HG03064 (cell line): ENCODE measurements at regions not wholly inside any gene's neighbourhood (a gene's known extent, or its start where the extent isn't known, plus 50 kb on each side); places are given as distances from the start of the nearest gene placed in this dataset.
"Not testable (repeated sequence)": the region's sequence is repeated elsewhere in the genome, so short reads cannot be mapped to it uniquely, and the experiment has no call there.

Experiments
- ATAC-seq: cut with Tn5 transposase; IDR thresholded peaks from one replicate; pipeline ENCODE4 v1.9.1; 2021; ENCODE audit warnings: low read depth; ENCODE audit not compliant: unreplicated experiment

DNA sequence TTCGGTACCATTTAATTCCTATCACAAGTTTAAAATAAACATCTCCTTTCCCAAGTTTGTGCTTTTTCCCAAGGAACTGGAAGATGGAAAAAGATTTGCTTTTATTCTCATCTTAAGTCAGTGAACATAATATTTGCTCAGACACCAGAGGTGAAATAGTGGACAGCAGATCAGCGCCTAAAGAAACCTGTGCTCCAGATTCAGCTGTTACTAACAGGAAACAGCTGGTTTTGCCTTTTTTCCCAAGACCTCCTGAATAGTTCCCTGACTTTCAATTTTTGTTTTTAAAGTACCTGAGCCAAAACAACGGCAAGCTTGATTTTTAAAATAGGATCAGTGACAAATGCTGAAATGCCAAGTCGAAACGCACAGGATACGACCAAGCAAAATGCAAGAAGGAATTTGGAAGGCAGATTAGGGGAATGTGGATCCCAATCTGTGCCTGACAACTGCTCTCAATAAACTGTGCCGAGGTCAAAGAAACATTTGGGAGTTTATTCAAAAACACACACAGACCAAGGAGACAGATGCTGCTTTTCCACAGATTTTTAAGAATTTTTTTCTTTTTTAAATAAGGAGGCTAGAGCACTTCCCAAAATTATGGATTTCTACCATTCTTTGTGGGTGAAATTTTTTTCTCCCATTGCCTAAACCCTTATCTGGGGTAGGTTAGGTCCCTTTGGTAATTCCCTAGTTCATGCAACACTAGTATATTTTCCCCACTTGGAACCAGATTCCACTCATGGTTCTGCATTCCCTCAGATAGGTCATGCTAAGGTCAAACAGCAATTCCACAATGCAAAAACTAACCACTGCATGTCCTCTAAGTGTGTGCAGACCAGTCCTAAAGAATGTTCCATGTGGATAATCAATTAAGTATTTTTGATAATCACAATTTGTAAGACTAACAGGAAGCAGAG is 121.5 kb upstream of the PDE1A start:
- ATAC-seq: no peak

DNA sequence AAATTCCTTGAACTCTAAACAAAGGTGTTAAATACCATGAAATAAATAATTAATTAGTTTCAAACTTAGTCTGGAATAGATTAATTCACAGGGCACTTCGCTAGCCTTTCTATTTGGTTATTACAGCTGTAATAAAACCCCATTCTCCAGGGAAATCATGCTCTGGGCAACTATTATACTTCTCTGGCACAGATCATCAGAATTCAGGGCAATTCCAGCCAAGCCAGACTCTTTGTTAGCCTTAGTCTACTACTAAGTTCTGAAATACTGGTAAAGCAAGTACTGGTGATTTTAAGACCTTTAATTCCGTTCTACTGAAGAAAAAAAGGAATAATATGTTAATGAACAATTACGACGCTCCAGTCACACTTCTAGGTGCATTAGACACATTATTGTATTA is 123.4 kb upstream of the PDE1A start:
- no peak for ATAC-seq

DNA sequence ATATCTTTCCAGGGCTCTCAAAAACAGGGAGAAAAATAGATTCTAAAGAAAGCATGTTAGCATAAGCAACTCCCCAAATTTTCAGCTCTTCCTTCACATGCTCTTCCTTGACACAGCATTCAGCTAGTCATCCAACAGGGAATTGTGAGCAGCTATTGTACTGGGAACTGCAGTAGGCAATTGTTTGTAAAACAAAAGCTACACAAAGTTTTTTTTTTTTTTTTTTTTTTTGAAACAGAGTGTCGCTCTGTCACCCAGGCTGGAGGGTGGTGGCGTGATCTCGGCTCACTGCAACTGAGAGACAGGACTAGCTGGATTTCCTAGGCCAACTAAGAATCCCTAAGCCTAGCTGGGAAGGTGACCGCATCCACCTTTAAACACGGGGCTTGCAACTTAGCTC is 125.4 kb upstream of the PDE1A start:
- not testable (repeated sequence) for ATAC-seq

DNA sequence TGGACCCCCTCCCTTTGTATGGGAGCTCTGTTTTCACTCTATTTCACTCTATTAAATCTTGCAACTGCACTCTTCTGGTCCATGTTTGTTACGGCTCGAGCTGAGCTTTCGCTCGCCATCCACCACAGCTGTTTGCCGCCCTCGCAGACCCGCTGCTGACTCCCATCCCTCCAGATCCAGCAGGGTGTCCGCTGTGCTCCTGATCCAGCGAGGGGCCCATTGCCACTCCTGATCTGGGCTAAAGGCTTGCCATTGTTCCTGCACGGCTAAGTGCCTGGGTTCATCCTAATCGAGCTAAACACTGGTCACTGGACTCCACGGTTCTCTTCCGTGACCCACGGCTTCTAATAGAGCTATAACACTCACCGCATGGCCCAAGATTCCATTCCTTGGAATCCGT is 125.9 kb upstream of the PDE1A start:
- ATAC-seq: not testable (repeated sequence)

DNA sequence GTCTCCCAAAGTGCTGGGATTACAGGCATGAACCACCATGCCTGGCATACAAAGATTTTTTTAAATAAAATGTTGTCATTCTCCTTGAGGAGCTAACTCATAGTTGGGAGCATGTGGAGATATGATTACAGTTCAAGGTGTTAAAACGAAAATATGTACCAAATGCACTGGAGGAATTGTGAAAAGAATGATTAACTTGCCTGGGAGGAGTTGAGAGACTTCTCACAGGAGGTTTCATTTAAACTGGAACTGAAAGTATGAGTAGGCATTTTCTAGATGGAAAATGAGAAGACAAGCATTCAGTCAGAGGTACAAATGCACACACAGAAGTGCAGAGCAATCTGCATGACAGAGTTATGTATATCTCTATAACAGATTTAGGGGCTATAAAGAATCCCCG is 126.6 kb upstream of the PDE1A start:
- peak; percentile 98 for ATAC-seq

DNA sequence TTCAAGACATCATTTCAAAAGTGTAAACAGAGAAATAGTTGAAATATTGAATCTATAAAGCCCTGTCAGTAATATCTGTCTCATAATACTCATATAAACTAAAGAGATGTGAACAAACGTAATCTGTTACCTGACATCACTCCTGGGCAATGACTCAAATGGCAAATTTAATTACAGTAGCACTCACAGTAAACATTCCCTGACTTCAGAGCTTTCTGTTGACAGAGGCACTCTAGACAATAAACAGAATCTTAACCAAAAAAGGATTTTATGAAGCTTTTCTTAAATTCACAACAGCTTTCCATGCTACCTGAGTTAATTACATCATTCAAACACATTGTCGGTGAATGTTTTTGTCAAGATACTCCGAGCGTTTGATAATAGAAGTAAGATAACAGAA is 128.1 kb upstream of the PDE1A start:
- ATAC-seq: no peak

DNA sequence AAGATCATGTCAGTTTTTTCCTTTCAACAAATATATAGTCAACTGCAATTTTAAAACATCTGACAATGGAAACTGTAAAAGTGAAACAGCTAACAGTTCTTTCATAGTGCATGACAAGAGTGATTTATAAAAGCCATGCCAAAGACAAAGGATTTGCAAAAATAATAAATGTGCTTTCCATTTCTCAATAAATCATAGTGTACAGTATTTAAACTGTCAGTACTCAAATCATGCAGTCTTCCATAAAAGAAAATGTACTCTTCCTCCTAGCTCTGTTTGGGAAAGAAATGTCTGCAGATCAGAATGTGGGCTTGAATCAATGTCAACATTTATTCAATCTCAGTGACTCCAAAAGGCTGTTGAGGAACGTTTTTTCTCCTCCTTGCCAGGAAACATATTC is 131.7 kb upstream of the PDE1A start:
- no peak for ATAC-seq

DNA sequence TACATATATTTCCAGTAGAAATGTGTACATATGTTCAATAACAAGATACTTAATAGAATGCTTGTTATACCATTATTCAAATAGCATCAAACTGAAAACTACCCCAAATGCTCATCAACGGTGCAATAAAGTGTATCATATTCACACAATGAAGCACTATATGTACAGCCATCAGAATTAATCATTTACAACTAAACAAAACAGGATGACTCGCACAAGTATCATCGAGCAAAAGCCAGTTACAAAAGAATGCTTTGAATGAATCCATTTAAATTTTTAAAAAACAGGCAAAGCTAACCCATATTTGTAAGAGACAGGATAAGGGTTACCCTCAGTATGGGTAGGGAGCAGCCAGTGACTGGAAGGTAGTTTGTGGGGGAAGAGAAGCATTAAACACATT is 132.8 kb upstream of the PDE1A start:
- ATAC-seq: no peak

DNA sequence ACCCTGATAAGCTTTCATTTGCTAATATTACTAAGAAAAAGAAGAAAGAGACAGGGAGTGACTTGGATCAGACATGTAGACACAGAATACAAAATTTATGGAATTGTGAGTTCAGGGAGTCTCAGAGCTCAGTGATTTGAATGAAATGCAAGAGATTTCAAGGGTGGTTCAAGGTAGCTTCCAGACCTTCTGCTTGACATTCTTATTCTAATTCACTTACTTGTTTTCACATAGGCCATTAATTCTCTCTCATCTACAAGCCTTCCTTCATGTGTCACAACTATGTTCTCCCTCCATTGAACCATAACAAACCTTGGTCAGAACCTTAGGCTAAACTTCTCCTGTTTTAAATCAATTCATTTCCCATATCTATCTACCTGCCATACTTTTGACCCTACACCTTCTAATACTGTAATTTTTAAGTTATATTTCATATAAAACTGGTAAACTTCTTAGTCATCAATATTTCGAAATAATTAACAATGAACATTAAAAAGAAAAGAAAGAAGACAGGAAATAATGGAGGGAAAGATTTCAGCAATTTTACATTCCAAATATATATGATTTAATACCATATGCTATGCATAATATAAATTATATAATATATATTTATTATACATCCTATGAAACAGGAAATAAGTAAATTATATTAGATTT is 139.2 kb upstream of the PDE1A start:
- ATAC-seq: no peak

DNA sequence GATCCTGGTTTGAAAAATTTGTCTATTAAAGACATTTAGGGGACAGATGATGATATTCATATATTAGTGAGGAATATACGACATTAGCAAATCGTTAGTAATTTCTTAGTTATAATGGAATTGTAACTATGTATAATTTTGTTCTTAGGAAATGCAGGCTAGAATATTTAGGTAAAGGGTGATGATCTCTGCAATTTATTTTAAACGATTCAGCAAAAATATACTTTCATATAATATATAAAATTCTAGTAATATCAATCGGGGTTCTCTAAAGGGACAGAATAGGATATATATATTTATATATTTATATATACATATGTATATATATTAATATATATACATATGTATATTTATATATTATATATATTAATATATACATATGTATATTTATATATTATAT is 142.5 kb upstream of the DNAJC10 start:
- no peak for ATAC-seq

DNA sequence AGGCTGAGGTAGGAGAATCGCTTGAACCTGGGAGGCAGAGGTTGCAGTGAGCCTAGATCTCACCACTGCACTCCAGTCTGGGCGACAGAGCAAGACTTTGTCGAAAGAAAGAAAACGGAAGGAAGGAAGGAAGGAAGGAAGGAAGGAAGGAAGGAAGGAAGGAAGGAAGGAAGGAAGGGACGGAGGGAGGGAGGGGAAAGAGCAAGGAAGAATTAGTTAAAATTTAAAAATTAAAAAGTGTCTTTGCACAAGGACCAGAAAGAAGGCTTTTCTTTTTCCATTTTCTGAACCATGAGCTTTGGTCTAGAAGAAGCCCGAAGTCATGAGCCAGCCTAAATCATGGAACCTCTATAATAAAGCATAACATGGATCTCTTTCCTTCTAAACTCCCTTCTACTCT is 138.2 kb upstream of the DNAJC10 start:
- ATAC-seq: no peak

DNA sequence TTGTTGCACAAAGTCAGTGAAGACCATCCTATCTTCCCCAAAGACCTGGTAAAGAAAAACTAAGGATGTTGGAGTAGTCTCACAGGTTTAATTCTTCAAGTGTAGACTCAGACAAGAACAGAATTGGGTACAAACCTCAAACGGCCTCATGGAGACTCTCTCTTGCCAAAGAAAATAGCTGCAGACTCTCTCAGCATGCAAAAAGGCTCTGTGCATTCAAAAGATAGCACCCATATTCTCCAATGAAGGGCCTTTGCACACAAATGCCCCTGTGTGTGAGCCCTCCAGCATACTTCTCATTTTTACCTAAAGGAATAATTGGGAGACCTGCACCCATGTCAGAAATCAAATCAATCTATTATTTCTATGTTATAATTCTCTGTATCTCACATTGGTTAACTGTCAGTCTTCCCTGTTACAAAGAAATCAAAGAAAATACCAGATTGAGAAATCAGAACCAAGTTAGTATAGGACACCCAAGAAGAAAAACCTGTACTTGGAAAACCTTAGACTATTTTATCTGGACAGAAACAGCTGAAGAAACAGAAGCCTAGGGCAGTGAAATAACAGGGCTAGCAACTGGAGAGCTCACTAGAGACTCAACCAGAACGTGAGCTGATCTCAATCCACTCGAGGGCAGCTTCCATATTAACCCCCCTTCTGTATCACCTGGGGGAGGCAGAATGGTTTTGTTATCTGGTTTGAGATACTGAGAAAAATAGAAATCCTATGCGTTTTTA is 134.7 kb upstream of the DNAJC10 start:
- ATAC-seq: no peak

DNA sequence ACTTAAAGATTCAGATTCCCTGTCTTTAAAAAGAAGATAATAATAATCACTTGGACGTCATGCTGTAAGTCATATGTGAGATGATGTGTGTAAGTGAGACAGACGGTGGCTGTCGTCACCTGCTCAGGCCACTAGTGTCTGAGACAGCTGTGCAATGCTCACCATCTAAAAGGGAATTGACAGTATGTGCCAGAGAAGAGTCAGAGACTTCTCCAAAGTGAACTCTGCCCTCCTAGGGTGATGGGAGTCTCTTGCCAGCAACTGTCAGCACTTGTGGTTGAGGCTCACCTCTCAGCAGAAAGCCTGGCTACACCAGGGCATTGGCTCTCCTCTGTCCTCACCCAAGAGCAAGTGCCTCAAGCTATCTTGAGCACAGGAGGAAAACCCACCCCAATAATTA is 131.6 kb upstream of the DNAJC10 start:
- no peak for ATAC-seq

DNA sequence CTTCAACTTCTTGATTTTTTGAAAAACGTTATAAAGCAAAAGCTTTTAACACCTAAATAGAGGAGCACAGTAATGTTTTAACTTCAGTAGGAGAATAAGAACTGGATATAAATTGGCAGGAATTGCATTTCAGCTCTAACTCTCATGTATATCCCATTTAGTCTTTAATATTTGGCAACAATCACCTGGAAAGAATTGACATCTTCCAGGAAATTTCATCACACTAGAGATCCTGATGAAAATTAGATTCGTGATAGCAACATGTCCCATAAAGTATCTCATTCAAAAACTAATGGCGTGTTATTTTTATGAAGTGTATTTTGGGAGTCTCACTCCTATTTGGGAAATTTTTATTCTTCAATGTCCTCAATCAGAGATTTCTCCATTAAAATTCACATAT is 131.1 kb upstream of the DNAJC10 start:
- no peak for ATAC-seq

DNA sequence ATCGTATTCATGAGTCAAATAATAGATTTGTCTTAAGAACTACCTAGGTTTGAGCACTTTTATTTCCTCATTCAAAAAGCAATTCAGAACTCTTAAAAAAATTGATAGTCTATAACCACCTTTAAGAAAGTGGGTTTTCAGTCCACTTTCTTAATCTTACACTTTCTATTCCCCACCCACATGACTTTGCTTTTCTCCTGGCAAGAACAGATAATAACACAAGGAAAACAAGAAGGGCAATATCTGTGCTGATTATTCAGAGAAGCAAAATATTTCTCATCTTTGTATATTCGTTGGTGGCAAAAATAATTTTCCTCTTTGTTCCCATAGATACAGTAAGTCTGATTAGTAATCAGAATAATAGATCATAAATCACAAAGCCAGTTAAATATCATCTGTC is 130.6 kb upstream of the DNAJC10 start:
- ATAC-seq: no peak

DNA sequence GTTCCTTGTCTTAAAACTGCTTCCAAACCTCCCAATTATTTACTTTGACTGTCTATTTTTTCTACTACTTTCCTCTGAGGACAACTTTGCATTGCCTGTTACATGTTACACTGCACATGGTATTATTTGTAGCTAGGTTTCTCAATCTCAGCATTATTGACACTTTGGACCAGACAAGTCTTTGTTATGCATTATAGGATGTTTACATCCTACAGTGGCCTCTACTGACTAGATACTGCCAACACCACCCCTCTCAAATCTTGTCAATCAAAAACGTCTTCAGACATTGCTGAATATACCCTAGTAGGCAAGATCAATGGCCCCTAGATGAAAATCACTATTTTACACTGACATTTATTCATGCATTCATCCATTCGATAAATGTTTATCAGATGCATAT is 129.6 kb upstream of the DNAJC10 start:
- no peak for ATAC-seq

DNA sequence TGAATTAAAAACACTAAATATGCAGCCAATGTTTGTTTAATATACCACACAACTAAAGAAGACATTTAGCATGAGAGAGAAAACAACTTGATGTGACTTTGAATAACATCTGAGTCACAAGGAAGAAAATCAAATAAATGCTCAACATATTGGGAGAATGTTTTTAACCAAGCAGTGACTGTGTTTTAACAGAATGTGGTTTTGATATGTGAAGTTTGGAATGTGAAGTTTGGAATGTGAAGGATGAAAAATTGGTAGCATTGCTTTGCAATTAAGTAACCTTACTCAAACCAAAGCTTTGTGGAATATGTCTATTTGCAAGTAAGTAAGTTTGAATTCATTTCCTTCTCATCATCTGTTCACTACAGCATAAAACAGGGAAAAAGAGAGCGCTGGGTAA is 128.2 kb upstream of the DNAJC10 start:
- ATAC-seq: no peak

DNA sequence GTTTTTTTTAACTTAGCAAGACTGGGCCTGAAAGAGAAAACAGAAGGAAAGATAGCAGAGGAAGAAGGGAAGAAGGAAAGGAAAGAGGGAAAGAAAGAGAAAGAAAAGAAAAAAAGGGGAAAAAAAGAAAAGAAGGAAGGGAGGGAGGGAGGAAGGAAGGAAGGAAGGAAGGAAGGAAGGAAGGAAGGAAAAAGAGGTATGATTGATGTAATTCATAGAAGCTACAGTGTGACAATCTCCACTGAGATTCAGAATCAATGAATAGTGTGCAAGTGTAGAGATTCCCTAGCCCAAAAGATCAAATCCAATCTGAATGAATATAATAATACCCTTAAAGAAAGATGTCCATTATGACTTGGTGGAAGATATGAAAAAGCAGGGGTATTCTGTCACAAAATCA is 126.9 kb upstream of the DNAJC10 start:
- no peak for ATAC-seq

DNA sequence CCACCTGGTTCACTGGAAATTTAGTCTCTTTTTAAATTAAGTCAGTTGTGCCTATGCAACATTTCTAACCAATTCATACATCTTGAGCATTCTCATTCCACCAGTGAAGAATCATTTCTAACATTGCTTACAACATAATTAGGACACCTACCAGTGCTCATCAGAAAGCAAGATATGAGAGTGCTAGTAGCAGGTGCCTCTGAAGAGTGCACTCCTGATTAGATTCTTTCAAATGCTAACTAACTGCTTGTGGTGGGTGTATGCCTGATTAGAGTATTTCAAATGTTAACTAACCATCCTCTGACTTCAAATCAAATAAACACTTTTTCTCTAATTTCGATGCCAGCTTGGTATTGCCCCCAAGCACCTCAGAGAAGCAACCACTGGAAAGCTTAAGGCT is 124.3 kb upstream of the DNAJC10 start:
- ATAC-seq: no peak

DNA sequence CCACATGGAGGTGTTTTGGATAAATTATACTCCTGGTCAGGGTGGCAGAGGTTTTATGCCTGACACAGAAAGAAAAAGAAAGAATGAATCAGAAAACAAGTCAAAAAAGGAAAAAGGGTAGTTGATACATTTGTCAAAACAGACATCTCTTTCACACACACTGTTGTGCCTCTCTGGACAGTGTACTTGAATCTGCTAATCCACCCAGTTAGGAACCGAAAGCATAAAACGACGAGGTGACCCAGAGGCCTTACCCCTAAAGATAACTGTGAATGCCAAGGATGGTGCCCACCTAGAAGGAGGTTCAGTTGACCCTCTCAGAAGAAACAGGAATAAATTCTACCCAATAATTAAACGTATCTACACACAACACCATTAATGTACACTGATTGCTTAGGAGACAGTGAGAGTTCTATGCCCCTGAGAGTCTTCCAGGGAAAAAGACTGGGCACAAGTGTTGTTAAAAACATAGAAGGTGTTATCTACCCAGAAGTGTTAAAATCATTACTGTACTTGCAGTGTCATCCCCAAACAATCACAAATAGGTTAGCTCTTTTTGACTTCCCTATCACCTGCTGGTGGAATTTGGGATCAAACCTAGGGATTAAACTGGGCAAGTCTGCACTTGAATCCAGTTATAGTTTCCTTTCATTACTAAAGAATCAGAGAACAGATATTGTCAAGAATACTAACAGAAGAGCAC is 123.2 kb upstream of the DNAJC10 start:
- ATAC-seq: no peak
